MV-4-11 (cell line): ENCODE measurements at regions not wholly inside any gene's neighbourhood (a gene's known extent, or its start where the extent isn't known, plus 50 kb on each side); places are given as distances from the start of the nearest gene placed in this dataset.
"Not testable (repeated sequence)": the region's sequence is repeated elsewhere in the genome, so short reads cannot be mapped to it uniquely, and the experiment has no call there.

Experiments
- DNase-seq: peaks from one replicate; lab custom pipeline; 2025; lab: John Stamatoyannopoulos, UW

DNA sequence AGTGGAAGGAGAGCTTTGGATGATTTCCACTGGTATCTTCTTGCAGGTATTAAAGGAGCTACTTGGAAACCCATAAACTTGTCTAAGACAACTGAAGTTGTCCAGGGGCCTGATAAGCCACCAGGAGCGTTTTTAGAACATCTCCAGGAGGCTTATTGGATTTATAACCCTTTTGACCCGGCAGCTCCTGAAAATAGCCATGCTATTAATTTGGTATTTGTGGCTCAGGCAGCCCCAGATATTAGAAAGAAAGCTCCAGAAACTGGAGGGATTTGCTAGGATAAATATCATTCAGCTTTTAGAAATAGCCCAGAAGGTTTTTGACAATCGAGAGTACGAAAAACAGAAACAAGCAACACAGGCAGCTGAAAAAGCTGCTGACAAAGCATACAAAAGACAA lies 461.0 kb upstream of the HTR1E start:
- no peak for DNase-seq

DNA sequence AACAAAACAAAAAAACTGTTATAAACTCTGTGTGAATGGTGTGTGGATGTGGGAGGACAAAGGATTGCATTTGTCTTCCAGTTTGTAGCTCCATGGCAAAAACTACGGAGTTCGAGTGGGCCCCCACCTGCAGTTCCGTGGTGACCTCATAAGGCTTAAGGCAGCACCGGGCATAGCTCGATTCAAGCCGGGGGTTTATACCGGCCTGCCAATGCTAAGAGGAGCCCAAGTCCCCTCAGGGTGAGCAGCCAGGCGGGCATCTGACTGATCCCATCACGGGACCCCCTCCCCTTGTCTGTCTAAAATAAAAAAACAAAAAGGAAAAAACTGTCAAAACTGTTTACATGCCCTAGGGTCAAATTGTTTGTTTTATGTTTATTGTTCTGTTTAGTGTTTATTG lies 463.2 kb upstream of the HTR1E start:
- no peak for DNase-seq

DNA sequence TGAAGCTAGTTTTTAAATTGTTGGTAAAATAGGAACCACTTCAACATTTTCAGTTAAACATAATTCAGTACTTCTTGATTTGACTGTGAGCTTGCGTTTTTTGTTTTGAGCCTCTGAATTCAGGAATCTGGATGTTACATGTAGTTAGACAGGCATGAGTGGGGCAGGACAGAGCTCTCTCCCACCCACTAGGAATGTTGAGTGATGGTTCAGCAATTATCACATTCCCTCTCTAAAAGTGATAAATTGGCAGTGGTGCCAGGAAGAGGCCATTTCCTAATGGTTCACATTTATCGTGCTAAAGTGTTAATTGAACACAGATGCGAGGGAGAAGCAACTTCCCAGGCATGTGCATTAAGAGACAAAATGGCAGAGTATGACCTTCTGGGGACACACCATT lies 465.5 kb upstream of the HTR1E start:
- no peak for DNase-seq

DNA sequence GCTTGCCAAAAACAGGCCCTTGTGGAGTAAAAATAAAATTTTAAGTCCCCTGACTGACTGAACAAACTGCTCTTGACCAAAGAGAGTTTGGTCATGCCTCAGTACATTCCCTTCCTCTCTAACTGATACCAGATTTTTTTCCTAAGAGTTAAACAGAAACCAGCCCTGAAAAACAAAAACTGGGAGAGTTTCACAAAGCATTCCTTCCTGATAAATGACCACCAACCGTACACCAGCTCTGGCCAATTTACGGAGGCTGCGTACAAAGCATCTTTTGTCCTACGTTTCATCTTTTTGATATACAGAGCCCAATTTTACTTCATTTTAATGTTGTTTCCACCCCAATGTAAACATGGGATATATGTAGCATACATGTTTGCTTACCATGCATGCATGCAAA lies 477.4 kb upstream of the HTR1E start:
- DNase-seq, result no peak

DNA sequence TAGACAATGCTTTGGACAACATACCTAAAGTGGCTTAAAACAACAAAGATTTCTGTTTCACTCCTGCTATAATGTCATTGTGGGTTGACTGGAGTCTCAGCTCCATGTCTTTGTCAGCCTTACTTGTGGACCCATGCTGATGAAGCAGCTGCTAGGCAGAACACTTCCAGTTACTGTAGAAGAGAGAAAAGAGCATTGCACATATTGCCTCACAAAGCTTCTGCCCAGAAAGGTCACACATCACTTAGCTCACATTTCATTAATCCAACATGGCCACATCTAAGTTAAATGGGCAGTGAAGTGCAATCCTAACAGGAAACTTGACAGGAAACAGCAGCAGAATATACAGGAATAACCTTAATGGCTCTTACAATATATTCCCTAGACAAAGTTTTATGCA lies 480.5 kb upstream of the HTR1E start:
- DNase-seq, result no peak

DNA sequence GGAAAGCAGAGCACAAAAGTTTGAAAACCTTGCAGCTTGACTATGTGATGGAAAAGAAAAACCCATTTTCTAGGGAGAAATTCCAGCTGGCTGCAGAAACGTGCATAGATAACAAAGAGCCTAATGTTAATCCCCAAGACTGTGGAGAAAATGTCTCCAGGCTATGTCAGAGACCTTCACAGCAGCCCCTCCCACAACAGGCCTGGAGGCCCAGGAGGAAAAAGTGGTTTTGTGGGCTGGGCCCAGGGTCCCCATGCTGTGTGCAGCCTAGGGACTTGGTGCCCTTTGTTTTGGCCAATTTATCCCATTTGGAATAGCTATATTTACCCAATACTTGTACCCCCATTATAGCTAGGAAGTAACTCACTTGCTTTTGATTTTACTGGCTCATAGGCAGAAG lies 484.1 kb upstream of the HTR1E start:
- DNase-seq, result no peak

DNA sequence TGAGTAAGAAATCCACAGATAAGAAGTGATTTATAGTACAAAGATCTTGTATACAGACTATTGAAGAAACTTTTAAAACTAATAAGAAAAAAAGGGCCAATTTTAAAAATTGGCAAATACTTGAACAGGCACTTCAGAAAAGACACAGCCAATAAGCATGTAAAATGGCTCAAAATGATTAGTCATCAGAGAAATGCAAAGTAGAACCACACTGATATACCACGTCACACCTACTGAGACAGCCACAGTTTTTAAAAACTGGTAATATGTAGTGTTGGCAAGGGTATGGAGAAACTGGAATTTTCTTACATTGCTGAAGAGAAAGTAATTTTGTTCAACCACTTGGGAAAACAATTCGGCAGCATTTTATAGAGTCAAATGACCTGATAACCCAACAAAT lies 488.9 kb upstream of the HTR1E start:
- no peak for DNase-seq

DNA sequence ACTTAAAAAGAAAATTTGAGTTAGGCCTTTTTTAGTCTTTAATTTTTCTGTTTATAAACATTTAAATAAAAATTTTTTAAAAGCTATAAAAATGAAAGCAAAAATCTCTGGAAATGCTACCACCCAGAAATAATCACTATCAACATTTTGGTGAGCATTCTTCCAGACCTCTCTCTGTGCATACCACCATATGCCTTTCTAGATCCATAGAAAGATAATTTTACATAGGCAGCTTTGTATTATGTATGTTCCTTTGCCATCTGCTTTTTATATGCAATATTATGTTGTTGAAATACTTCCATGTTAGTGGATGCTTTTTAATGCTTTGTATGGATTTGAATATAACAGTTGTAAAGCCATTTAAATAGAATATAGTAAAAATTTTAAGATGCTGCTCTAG lies 496.7 kb upstream of the HTR1E start:
- no peak for DNase-seq

DNA sequence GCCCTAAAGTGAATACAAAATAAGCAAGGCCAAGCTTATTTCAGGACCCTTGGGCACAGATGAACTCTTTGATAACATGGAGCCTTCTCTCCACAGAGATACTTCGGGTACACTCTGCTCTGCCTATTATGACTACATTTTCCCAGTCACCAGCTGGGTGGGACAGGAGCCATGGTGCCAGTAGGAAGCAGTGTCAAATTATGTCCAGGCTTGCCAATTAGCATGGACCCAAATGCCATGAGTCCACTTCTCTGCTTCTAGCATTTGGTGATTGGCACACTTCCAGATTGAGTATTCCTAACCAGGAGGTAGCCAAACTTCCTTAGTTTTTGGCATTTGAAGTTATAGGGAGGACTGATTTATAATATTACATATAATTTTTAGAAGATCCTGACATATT lies 513.8 kb upstream of the HTR1E start:
- DNase-seq, result no peak

DNA sequence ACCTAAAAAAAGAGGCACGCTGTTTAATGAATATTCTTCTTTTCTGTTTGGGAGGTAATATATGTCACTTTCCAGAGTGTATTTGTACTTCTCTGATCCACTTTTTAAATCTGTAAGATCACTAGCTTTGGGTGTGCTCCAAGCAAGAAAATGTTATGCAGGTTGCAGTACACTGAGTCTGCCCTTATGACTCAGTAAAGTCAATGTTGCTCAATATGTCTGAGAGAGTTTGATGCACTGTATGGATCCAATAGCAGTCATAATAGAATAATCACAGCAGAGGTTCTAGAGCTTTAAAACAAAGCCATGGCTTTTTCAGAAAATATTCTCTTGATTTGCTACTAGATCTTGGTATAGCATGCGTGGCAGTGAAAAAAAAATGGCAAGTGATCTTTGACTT lies 525.3 kb upstream of the HTR1E start:
- DNase-seq, result no peak

DNA sequence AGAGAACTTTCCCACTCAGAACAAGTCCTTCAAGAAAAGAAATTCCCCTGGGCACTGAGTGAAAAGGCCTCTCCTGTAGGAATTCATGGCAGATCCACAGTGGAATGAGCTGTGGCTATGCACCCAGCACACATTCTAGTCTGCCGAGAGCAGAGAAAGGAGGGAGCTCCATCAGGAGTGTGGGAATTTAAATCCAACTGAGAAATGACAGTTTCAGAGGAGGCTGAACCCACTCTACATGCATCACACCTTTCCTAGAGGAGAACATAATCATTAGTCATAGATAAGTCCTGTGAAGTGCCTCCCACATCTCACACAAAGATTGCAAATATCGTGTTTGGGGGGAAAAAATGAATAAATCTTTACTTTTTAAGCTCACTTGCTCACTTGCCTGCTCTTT lies 530.2 kb upstream of the HTR1E start:
- no peak for DNase-seq

DNA sequence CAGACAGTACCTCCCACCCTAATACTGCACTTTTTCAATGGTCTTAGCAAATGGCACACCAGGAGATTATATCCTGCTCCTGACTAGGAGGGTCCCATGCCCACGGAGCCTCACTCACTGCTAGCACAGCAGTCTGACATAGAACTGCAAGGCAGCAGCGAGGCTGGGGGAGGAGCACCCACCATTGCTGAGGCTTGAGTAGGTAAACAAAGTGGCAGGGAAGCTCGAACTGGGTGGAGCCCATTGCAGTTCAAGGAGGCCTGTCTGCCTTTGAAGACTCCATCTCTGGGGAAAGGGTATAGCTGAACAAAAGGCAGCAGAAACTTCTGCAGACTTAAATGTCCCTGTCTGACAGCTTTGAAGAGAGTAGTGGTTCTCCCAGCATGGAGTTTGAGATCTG lies 544.5 kb upstream of the HTR1E start:
- DNase-seq, result not testable (repeated sequence)

DNA sequence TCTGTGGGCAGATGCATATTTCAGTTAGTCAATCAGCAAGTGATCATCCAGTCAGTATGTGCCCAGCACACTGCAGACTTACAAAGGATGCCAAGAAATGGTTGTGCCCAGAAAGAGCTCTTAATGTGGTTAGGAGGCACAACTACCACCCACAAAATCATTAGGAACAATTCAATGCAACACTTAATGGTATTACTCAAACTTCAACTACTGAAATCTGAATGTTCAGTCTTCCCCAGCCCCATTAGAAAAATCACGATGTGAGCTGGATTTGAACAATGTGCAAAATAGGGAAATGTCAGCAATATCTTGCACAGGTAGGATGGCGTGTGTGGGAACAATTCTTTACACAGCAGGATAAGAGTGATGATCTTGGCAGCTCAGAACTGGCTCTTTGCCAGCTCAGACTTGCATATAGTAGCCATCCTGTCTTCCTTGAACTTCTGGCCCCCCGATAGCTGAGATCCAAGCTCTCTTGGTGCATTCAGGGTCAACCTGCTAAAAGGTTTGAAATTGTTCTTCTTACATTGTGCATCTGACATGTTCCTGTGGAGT lies 556.7 kb upstream of the HTR1E start:
- no peak for DNase-seq

DNA sequence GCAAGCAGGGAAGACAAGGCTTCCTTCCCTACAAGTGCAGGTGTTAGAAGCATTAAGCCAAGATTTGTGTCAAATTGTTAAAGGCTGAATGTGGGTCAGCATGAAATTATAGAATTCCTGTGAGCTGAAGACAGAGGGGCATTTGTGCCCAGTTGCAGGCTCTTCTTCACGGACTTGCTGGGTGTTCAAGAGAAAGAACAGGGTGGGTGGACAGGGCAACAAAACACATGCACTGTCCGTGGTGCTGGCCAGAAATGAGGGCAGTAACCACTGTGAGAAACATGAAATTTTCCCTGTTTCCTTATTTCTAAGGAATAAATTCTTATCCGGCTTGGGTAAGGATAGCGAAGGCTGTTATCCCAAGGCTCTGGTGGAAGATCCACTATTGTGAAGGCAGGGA lies 579.5 kb upstream of the HTR1E start:
- no peak for DNase-seq

DNA sequence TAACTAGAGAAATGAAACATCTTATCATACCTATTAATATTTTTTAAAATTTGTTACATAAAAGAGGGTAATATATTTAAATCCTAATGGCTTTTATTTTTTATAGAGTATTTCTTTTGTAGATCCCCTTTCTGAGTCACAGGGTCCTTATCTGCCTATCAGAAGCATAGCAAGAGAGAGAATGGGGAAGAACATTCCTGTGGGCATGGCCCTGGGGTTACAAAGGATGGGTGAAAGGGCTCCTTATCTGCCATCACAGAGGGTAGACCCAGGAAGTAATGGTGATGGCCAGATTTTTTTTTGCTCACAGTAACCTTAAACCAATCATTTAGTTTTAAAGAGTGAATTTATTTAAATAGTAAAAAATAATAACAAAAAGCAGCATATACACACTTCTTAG lies 582.1 kb upstream of the HTR1E start:
- DNase-seq, result no peak

DNA sequence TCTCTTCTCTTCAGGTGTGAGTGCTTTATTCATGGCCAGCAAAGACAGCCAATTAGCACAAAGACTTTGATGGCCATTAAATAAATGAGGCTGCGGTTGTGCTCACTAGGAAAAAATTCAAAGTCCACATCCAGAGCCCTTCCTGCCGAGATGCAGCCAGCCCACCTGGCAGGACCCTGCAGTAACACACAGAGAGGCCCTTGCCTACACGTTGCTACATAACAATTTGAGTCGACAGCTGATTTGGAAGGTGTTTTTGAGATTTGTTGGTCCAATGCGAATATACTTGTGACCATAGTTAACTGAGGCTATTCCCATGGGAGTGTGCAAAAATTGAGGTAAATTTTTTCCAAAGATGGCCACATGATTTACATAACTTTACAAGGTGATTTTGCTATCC lies 605.4 kb upstream of the HTR1E start:
- DNase-seq, result no peak

DNA sequence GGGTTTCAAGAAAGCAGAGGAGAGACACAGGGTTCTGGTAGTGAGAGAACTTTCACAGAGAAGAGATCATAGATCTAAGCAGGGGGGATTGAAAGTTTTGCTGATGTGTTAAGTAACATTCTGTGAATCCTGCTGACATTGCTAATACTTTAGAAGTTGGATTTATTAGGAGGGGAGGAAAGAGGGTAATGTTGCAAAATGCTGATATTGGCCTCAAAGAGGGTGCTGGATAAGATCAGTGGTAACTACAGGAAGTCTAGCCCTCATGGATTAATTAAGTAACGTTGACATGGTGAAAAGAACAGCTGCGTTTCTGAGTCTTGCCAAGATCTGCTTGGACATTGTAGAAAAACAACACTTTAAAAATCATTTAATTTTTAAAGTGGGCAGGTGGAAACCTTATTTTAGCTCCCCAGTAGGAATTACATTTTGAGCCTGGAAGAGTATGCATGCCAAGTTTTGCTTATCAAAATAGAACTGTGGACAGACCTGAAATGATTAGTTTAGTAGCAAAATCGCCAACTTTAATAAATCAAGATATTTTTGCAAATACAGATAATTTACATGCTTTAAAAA lies 606.0 kb upstream of the HTR1E start:
- DNase-seq, result no peak

DNA sequence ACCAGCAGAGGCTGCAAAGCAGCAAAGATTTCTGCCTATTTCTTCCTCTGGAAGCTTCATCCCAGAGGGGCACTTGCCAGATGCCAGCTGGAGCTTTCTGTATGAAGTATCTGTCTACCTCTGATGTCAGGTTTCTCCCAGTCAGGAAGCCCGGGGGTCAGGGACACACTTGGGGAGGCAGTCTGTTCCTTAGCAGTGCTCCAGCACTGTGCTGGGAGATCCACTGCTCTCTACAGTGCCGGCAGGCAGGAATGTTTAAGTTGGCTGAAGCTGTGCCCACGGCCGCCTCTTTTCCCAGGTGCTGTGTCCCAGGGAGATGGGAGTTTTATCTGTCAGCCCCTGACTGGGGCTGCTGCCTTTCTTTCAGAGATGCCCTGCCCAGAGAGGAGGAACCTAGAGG lies 631.1 kb upstream of the HTR1E start:
- DNase-seq, result no peak

DNA sequence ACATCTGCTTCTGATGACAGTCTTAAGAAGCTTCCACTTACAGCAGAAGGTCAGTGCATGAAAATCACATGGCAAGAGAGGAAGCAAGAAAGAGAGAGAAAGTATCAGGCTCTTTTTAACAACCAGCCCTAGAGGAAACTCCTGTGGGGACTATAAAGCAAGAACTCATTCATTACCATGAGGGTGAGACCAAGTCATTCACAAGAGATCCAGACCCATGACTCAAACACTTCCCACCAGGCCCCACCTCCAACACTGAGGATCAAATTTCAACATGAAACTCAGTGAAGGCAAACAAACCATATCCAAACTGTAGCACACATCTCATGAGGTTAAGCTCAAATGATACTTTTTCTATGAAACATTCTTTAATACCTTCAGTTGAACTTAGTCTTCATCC lies 643.2 kb upstream of the SYNCRIP start:
- DNase-seq, result no peak

DNA sequence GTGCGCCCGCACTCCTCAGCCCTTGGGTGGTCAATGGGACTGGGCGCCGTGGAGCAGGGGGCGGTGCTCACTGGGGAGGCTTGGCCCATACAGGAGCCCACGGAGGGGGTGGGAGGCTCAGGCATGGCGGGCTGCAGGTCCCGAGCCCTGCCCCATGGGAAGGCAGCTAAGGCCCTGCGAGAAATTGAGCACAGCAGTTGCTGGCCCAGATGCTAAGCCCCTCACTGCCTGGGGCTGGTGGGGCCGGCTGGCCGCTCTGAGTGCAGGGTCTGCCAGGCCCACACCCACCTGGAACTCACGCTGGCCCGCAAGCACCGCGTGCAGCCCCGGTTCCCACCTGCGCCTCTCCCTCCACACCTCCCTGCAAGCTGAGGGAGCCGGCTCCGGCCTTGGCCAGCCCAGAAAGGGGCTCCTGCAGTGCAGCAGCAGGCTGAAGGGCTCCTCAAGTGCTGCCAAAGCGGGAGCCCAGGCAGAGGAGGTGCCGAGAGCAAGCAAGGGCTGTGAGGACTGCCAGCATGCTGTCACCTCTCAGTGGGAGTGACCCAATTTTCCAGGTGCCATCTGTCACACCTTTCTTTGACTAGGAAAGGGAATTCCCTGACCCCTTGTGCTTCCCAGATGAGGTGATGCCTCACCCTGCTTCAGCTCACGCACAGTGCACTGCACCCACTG lies 642.3 kb upstream of the SYNCRIP start:
- not testable (repeated sequence) for DNase-seq

DNA sequence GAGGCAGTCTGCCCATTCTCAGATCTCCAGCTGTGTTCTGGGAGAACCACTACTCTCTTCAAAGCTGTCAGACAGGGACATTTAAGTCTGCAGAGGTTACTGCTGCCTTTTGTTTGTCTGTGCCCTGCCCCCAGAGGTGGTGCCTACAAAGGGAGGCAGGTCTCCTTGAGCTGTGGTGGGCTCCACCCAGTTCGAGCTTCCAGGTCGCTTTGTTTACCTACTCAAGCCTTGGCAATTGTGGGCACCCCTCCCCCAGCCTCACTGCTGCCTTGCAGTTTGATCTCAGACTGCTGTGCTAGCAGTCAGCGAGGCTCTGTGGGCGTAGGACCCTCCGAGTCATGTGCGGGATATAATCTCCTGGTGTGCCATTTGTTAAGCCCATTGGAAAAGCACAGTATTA lies 640.9 kb upstream of the SYNCRIP start:
- DNase-seq, result not testable (repeated sequence)

DNA sequence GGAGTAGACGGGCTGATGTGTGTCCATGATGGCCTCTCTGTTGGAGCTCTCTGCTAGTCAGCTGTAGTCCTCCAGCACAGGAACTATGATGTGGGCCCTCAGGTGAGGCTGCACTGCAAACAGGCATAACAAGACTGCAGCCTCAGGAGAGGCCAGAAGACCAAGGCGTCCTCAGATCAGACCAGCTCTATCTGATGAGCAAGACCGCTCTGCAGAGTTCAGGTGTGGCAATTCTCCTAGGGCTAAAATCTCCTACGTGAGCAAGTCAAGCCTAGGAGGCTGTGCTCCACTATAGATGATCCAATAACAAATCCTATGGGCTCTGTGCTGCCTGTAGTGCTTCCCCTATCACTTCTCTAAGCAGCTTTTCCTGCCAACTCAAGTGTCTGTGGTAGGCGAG lies 633.4 kb upstream of the SYNCRIP start:
- DNase-seq, result no peak

DNA sequence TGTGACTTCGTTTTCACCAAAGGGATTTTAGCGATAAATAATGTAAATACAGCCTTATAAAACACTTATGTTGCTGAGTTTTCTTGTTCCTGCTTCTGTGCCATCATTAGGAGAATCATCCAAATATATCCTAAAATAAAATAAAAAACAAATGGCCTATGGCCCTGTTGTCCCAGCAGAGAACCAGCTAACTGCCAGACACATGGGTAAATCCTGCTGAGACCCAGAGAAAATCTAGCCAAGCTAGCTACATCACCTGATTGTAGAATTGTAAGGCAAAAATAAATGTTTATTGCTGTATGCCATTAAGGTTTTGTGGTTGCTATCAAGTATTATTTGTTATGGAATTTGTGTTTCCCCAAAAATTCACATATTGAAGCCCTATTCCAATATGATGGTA lies 631.2 kb upstream of the SYNCRIP start:
- DNase-seq, result no peak

DNA sequence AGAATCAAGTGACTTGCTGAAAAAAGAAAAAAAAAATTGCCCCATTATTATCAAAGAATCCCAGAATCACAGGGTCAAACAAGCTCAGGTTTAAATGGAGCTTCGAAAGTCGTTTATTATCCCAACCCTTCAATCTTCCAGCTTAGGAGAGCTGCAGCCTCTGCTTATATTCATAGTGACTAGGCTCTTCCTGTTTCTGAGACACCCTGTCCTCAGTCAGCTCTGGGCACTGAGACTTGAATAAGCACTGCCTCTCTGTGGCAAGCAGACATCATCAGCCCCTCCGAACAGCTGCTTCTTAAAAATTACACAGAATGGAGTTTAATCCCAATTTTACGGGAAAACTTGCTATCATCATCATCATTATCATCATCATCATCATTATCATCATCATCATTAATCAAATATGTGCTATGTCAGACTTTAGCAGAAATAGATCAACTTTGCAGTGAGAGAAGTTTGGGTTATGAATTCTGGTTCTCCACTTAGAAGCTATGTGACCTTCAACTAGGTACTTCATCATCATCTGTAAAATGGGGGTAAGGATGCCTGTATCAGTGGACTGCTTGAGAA lies 614.0 kb upstream of the SYNCRIP start:
- no peak for DNase-seq
